ENCODE measurements at regions not wholly inside any gene's neighbourhood (a gene's known extent, or its start where the extent isn't known, plus 50 kb on each side); places are given as distances from the start of the nearest gene placed in this dataset.

GRCh38 chr14:26859483-26859882 is 261.6 kb upstream of the NOVA1 start:
- POLR2A ChIA-PET = no interaction called here
- TF ChIP-seq ZNF266 (tag by site-specific recombination; IDR thresholded peaks at IDR 0.05; ENCODE audit: low read depth) = no peak
- TF ChIP-seq ZNF146 (tag by site-specific recombination; IDR thresholded peaks at IDR 0.05) = no peak
- no peak for TF ChIP-seq ZNF114 (tag by site-specific recombination; IDR thresholded peaks at IDR 0.05)
- no peak for TF ChIP-seq HIC1 (tag by site-specific recombination; IDR thresholded peaks at IDR 0.05)
- TF ChIP-seq ZNF214 (tag by site-specific recombination; IDR thresholded peaks at IDR 0.05; ENCODE audit: borderline replicate concordance) = no peak
- TF ChIP-seq ZNF629 (tag by site-specific recombination; IDR thresholded peaks at IDR 0.05) = no peak
- TF ChIP-seq ZIC2 (tag by site-specific recombination; IDR thresholded peaks at IDR 0.05) = no peak
- TF ChIP-seq ZNF561 (tag by site-specific recombination; IDR thresholded peaks at IDR 0.05; ENCODE audit: borderline replicate concordance) = no peak
- no peak for TF ChIP-seq YY2 (tag by site-specific recombination; IDR thresholded peaks at IDR 0.05)
- Histone ChIP-seq H3K4me3 (ENCODE audit: low read depth, low read length) (no peak overlapping the region), H3K9me3 (ENCODE audit: control insufficient read depth, insufficient read depth, low read depth, low read length) (no peaks in the 10 kb centered on the region), H3K4me1 (ENCODE audit: control insufficient read depth, insufficient read depth, low read length) (no peaks in the 10 kb centered on the region), H3K36me3 (ENCODE audit: control insufficient read depth in 2 of 2, insufficient read depth in 1 of 2, low read length in 2 of 2) (no peaks in the 10 kb centered on the region), H3K27ac (ENCODE audit: extremely low read depth, low read depth, low read length) (no peak overlapping the region)
- CTCF ChIA-PET = no interaction called here

- Histone ChIP-seq H3K27ac (ENCODE audit: extremely low read depth, low read depth, low read length) (no peak overlapping the region), H3K36me3 (ENCODE audit: control insufficient read depth in 2 of 2, insufficient read depth in 1 of 2, low read length in 2 of 2) (no peaks in the 10 kb centered on the region), H3K4me1 (ENCODE audit: control insufficient read depth, insufficient read depth, low read length) (no peaks in the 10 kb centered on the region), H3K4me3 (ENCODE audit: low read depth, low read length) (no peak overlapping the region), H3K9me3 (ENCODE audit: control insufficient read depth, insufficient read depth, low read depth, low read length) (no peaks in the 10 kb centered on the region)
- CTCF ChIA-PET = no interaction called here
- POLR2A ChIA-PET = no interaction called here
- TF ChIP-seq ELK4 (IDR thresholded peaks at IDR 0.05; ENCODE audit: borderline replicate concordance, low read depth, low read length) = no peak
Observed at GRCh38 chr14:26860111-26860510, 262.3 kb upstream of the NOVA1 start.

GRCh38 chr14:26863736-26864135 is 265.9 kb upstream of the NOVA1 start:
- ChIA-PET CTCF (no interaction called here), POLR2A (no interaction called here)
- no peaks in the 10 kb centered on the region for H3K4me1 ChIP-seq (ENCODE audit: control insufficient read depth, insufficient read depth, low read length)
- H3K27ac ChIP-seq (ENCODE audit: extremely low read depth, low read depth, low read length) = no peak overlapping the region
- H3K36me3 ChIP-seq (ENCODE audit: control insufficient read depth in 2 of 2, insufficient read depth in 1 of 2, low read length in 2 of 2) = no peaks in the 10 kb centered on the region
- TF ChIP-seq ZNF16 (tag by site-specific recombination; IDR thresholded peaks at IDR 0.05; ENCODE audit: low read depth) (no peak), ZNF571 (tag by site-specific recombination; IDR thresholded peaks at IDR 0.05) (no peak), KLF7 (tag by site-specific recombination; IDR thresholded peaks at IDR 0.05; ENCODE audit: borderline replicate concordance) (no peak), ZNF529 (tag by site-specific recombination; IDR thresholded peaks at IDR 0.05; ENCODE audit: insufficient replicate concordance) (no peak), IKZF3 (tag by site-specific recombination; IDR thresholded peaks at IDR 0.05) (no peak), ZNF2 (tag by site-specific recombination; IDR thresholded peaks at IDR 0.05) (no peak), ZBTB26 (tag by site-specific recombination; optimal IDR thresholded peaks at IDR 0.05) (no peak), ZNF202 (tag by site-specific recombination; IDR thresholded peaks at IDR 0.05; ENCODE audit: borderline replicate concordance) (no peak), ZNF621 (tag by site-specific recombination; IDR thresholded peaks at IDR 0.05) (no peak), ZNF558 (tag by site-specific recombination; IDR thresholded peaks at IDR 0.05) (no peak), ZNF350 (tag by site-specific recombination; IDR thresholded peaks at IDR 0.05) (no peak), TRIM28 (IDR thresholded peaks at IDR 0.05; ENCODE audit: borderline replicate concordance, low read length) (no peak)
- no peak overlapping the region for H3K4me3 ChIP-seq (ENCODE audit: low read depth, low read length)
- no peaks in the 10 kb centered on the region for H3K9me3 ChIP-seq (ENCODE audit: control insufficient read depth, insufficient read depth, low read depth, low read length)

All from HEK293 (cell line).